ENCODE measurements at regions not wholly inside any gene's neighbourhood (a gene's known extent, or its start where the extent isn't known, plus 50 kb on each side); places are given as distances from the start of the nearest gene placed in this dataset.

GRCh38 chr20:40284611-40285010 lies 404.4 kb downstream of the MAFB start:
- Mint-ChIP-seq H3K36me3 (ENCODE audit: low read depth) (no peaks in the 10 kb centered on the region), H3K27me3 (no peaks in the 10 kb centered on the region), H3K4me3 (no peak overlapping the region), H3K4me1 (ENCODE audit: low read depth) (no peaks in the 10 kb centered on the region), H3K9me3 (no peaks in the 10 kb centered on the region), H3K27ac (no peak overlapping the region)
- no peak for TF ChIP-seq CTCF (IDR thresholded peaks at IDR 0.05)
- no peak for ATAC-seq
- intact Hi-C loops (cut with micrococcal nuclease) = no loop called here
- ChIA-PET CTCF (no interaction called here), POLR2A (no interaction called here)
- no peak for DNase-seq

GRCh38 chr20:40283689-40284088 lies 405.3 kb downstream of the MAFB start:
- Mint-ChIP-seq H3K4me1 (ENCODE audit: low read depth) (no peaks in the 10 kb centered on the region), H3K27me3 (no peaks in the 10 kb centered on the region), H3K36me3 (ENCODE audit: low read depth) (no peaks in the 10 kb centered on the region), H3K4me3 (no peak overlapping the region), H3K27ac (no peak overlapping the region), H3K9me3 (no peaks in the 10 kb centered on the region)
- ChIA-PET POLR2A (no interaction called here), CTCF (no interaction called here)
- ATAC-seq (no peak), DNase-seq (no peak)
- TF ChIP-seq CTCF (IDR thresholded peaks at IDR 0.05) = no peak
- intact Hi-C loops (cut with micrococcal nuclease) = no loop called here

GRCh38 chr20:40282941-40283340 lies 406.1 kb downstream of the MAFB start:
- Mint-ChIP-seq H3K4me1 (ENCODE audit: low read depth) (no peaks in the 10 kb centered on the region), H3K4me3 (no peak overlapping the region), H3K27ac (no peak overlapping the region), H3K9me3 (no peaks in the 10 kb centered on the region), H3K36me3 (ENCODE audit: low read depth) (no peaks in the 10 kb centered on the region), H3K27me3 (no peaks in the 10 kb centered on the region)
- TF ChIP-seq CTCF (IDR thresholded peaks at IDR 0.05) = no peak
- DNase-seq (no peak), ATAC-seq (no peak)
- intact Hi-C loops (cut with micrococcal nuclease) = no loop called here
- CTCF ChIA-PET = no interaction called here
- POLR2A ChIA-PET = no interaction called here

GRCh38 chr20:40282541-40282940 lies 406.5 kb downstream of the MAFB start:
- DNase-seq (no peak), ATAC-seq (no peak)
- intact Hi-C loops (cut with micrococcal nuclease) = no loop called here
- Mint-ChIP-seq H3K27me3 (no peaks in the 10 kb centered on the region), H3K4me1 (ENCODE audit: low read depth) (no peaks in the 10 kb centered on the region), H3K27ac (no peak overlapping the region), H3K9me3 (no peaks in the 10 kb centered on the region), H3K36me3 (ENCODE audit: low read depth) (no peaks in the 10 kb centered on the region), H3K4me3 (no peak overlapping the region)
- TF ChIP-seq CTCF (IDR thresholded peaks at IDR 0.05) = no peak
- POLR2A ChIA-PET = no interaction called here
- CTCF ChIA-PET = no interaction called here

- ATAC-seq = no peak
- H3K9me3 Mint-ChIP-seq = no peaks in the 10 kb centered on the region
- no peak for DNase-seq
- H3K4me1 Mint-ChIP-seq (ENCODE audit: low read depth) = no peaks in the 10 kb centered on the region
- intact Hi-C loops (cut with micrococcal nuclease) = no loop called here
- POLR2A ChIA-PET = no interaction called here
- H3K36me3 Mint-ChIP-seq (ENCODE audit: low read depth) = no peaks in the 10 kb centered on the region
- H3K27ac Mint-ChIP-seq = no peak overlapping the region
- CTCF ChIA-PET = no interaction called here
- TF ChIP-seq CTCF (IDR thresholded peaks at IDR 0.05) = no peak
- no peak overlapping the region for H3K4me3 Mint-ChIP-seq
- no peaks in the 10 kb centered on the region for H3K27me3 Mint-ChIP-seq
These were observed 408.4 kb downstream of the MAFB start for GRCh38 chr20:40280616-40281015.

Measured in activated CD8-positive, alpha-beta T cell treated with anti-CD3 and anti-CD28 coated beads for 36 hours (primary cell).